ENCODE measurements at regions not wholly inside any gene's neighbourhood (a gene's known extent, or its start where the extent isn't known, plus 50 kb on each side); places are given as distances from the start of the nearest gene placed in this dataset.

DNA sequence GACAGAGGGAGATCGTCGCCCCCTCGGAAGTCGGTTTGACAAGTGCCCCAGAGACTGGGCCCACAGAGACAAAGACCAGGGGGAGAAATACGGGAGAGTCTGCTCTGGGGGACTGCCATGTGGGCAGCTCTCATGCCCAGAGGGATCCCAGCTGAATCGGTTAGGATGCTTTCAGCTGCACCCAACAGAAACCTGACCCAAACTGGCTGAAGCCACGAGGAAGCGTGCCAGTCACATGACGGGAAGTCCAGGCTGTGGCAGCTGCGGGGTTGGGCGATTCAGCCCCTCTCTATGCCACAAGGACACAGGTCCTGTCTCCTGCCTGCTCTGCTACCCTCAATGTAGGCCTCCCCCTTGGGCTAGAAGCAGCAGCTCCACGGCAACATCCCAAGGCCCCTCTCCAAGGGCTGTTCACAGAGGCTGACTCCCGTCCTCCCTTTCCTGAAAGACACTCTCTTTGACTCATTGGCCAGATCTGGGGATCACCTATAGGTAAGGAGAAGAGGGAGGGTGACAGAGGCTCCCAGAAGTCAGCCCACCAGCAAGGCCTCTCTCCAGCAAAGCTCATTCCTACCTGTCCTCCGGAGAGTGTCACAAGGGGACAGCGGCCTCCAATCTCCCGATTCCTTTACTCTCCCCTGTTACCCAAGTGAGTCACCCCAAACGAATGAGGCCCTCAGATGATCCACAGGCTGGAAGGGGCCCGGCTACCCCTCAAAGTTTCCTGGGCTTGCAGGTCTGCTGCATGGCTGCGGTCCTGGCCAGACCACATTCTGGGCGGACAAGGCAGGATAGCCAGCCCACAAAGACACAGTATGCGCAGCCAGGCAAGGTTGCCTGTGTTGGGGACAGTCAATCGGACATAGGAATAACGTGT is 75.8 kb downstream of the RBFOX3 start:
- DNase-seq = no peak
- Mint-ChIP-seq H3K36me3 (ENCODE audit: low read depth) (no peaks in the 10 kb centered on the region), H3K9me3 (no peaks in the 10 kb centered on the region), H3K27ac (no peak overlapping the region), H3K4me1 (no peaks in the 10 kb centered on the region), H3K4me3 (no peak overlapping the region), H3K27me3 (no peaks in the 10 kb centered on the region)
- intact Hi-C loops (cut with micrococcal nuclease) = no loop called here

DNA sequence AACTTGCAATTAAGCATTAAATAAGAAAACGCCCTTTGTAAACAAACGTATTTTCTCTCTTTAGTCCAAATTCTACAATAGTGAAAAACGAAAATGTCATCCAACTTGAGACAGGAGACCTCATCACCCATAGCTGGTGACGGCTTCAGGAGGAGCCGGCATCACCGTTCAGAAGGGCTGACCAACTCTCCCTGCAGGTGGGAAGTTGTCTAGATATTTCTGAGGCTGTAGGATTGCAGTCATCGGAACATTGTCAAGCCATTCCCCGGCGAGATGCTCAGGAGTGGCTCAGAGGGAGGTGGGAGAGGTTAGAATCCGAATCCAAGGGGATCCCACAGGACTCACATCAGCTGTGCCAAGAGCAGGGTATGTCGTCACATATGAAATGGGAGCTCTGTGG is 76.7 kb downstream of the RBFOX3 start:
- intact Hi-C loops (cut with micrococcal nuclease) = no loop called here
- H3K27me3 Mint-ChIP-seq = no peaks in the 10 kb centered on the region
- H3K36me3 Mint-ChIP-seq (ENCODE audit: low read depth) = no peaks in the 10 kb centered on the region
- H3K4me3 Mint-ChIP-seq = no peak overlapping the region
- no peak for DNase-seq
- no peak overlapping the region for H3K27ac Mint-ChIP-seq
- H3K9me3 Mint-ChIP-seq = no peaks in the 10 kb centered on the region
- H3K4me1 Mint-ChIP-seq = no peaks in the 10 kb centered on the region

DNA sequence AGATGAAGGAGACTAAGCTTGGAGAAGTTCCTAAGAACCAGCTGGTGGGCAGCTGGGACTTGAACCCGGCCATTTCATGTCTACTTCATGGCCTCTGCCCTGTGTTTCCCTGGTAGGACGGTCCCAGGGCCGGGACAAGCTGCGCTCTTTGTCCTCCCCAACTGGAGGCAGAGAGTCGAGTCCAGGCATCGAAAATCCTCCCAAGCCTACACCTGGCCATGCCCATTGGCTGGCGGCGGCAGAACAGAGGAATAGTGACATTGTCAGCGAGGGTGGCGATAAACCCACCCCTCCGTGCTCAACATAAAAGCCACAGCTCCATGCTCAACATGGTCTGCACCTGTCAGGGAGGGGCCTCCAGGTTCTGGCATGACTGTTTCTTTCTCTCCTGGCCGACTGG is 77.7 kb downstream of the RBFOX3 start:
- intact Hi-C loops (cut with micrococcal nuclease) = no loop called here
- H3K27me3 Mint-ChIP-seq = peaks cover 2% of the 10 kb centered on the region

DNA sequence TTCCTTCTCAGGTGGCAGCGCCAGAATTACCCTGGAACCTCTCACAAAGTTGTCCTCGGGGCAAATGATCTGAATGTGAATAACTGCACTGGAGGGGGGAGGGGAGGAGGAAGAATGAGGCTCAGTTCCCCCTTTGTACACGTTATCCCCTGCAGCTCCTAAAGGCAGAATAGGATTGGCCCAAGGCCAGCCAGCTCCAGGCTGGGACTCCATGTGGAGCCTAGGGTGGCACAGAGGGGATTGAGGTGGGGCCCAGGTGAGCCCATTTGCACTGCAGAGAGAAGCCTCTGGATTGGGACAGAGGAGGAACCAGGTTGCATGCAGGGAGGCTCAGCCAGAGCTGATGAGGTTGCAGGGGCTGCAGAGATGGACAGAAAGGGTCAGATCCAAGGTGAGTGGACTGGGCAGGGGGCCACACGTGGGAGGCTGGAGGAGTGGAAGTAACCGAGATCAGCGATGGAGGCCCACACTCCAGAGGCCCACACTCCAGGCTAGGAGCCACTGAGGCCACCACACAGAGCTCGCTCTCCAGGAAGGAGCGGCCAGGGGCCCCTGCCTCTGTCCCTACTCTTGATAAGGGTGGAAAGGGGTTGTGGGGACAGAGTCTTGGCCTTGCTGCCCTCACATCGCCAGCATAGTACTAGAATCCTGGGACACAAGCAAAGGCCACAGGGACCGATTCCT is 78.6 kb downstream of the RBFOX3 start:
- Mint-ChIP-seq H3K27ac (no peak overlapping the region), H3K9me3 (no peaks in the 10 kb centered on the region), H3K27me3 (peaks cover 2% of the 10 kb centered on the region), H3K4me1 (no peaks in the 10 kb centered on the region), H3K4me3 (no peak overlapping the region), H3K36me3 (ENCODE audit: low read depth) (no peaks in the 10 kb centered on the region)
- no peak for DNase-seq
- intact Hi-C loops (cut with micrococcal nuclease) = no loop called here

More for the DNA sequence above, 77.7 kb downstream of the RBFOX3 start:
- H3K9me3 Mint-ChIP-seq = no peaks in the 10 kb centered on the region
- H3K27ac Mint-ChIP-seq = no peak overlapping the region
- H3K4me1 Mint-ChIP-seq = no peaks in the 10 kb centered on the region
- no peak for DNase-seq
- no peaks in the 10 kb centered on the region for H3K36me3 Mint-ChIP-seq (ENCODE audit: low read depth)
- H3K4me3 Mint-ChIP-seq = no peak overlapping the region

DNA sequence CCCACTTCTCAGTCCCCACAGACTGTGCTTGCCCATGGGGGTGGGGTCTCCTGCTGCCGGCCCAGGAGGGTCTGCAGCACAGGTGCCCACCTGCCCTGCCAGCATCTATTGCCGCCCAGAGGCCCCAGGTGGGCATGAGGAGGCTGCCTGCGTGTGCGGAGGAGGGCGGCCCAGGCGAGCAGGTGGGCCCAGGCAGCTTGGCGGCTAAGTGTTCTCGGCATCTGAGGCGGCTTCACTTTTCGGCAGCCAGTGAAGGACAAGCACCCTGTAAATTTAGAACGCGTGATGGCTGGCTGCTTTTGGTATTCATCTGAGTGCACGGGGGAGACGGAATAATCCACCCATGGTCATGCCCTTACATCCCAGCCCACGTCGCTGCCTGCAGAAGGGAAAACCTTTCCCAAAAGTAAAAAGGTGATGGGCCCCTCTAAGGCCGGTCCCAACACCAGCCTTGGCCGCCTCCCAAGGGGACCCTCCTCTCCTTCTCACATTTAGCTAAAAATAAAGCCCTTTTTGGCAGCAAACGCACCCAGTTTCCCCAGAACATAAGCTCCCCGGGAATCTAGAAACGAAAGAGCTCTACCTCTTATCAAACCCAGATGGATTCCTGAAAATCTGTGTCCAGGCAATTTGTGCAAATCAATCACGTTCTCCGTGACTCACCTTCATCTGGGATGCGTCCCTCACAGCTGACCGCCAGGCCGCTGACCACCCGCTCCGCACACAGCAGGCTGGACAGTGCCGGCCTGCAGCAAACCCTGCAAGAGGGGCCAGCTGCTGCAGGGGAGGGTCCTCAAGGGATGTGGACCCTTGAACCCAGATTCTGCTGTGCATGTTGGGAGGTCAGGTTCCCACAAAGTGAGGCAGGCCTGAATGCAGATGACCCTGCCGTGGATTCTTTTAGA is 79.4 kb downstream of the RBFOX3 start:
- Mint-ChIP-seq H3K27ac (no peak overlapping the region), H3K9me3 (no peaks in the 10 kb centered on the region), H3K36me3 (ENCODE audit: low read depth) (no peaks in the 10 kb centered on the region), H3K27me3 (peaks cover 2% of the 10 kb centered on the region), H3K4me1 (no peaks in the 10 kb centered on the region), H3K4me3 (no peak overlapping the region)
- intact Hi-C loops (cut with micrococcal nuclease) = no loop called here
- no peak for DNase-seq

DNA sequence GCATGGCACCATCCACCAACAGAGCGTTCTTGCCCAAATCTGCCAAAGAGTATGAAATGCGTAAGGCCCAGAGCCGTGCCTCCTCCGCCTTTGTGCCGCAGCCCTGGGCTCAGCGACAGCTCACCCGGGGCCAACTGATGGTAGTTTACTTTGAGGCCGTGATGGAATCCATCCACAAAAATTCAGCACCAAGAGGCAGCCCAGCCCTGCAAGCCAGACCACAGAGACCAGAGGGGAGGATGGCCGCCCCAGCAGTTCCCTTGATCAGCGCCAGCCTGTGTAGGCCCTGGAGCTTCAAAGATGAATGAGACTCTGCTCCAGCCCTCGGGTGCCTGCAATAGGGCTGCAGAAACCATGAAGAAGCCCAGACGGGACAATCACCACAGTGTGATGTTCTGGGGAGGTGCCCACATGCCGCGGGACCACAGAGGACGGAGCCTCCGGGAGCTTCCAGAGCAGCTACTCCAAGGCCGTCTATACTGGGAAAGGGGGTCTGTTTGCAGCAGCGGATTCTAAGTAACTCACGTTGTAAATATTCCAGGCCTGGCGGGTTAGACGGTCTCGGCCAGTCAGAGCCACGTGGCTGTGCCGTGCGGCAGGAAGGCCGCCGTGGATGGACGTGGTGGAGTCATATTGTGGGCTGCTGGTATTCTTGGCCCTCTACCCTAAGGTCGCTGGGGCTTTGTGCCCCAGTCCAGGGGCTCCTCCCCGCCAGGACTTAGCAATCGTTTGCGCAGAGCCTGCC is 80.3 kb downstream of the RBFOX3 start:
- H3K27me3 Mint-ChIP-seq = peaks cover 2% of the 10 kb centered on the region
- no peaks in the 10 kb centered on the region for H3K36me3 Mint-ChIP-seq (ENCODE audit: low read depth)
- no peak for DNase-seq
- no peaks in the 10 kb centered on the region for H3K4me1 Mint-ChIP-seq
- no peaks in the 10 kb centered on the region for H3K9me3 Mint-ChIP-seq
- no peak overlapping the region for H3K4me3 Mint-ChIP-seq
- intact Hi-C loops (cut with micrococcal nuclease) = no loop called here
- H3K27ac Mint-ChIP-seq = no peak overlapping the region

DNA sequence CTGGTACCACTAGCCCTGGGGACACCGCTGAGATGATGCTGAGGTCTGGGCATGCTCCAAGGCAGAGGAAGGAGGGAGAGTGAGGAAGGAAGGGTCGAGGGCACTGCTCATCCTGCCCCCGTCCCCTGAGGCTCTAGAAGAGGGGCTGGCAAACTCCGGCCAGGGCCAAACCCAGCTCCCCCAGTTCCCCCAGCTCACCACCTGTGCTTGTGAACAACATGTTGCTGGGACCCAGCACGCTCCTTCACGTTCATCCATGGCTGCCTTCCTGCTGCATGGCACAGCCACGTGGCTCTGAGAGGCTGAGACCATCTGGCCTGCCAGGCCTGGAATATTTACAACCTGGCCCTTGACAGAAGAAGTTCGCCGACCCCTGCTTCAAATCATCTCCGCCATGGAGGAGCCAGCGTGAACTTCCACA is 81.2 kb downstream of the RBFOX3 start:
- H3K4me1 Mint-ChIP-seq = no peaks in the 10 kb centered on the region
- H3K36me3 Mint-ChIP-seq (ENCODE audit: low read depth) = no peaks in the 10 kb centered on the region
- H3K4me3 Mint-ChIP-seq = no peak overlapping the region
- intact Hi-C loops (cut with micrococcal nuclease) = no loop called here
- no peaks in the 10 kb centered on the region for H3K9me3 Mint-ChIP-seq
- peaks cover 2% of the 10 kb centered on the region for H3K27me3 Mint-ChIP-seq
- H3K27ac Mint-ChIP-seq = no peak overlapping the region
- no peak for DNase-seq

DNA sequence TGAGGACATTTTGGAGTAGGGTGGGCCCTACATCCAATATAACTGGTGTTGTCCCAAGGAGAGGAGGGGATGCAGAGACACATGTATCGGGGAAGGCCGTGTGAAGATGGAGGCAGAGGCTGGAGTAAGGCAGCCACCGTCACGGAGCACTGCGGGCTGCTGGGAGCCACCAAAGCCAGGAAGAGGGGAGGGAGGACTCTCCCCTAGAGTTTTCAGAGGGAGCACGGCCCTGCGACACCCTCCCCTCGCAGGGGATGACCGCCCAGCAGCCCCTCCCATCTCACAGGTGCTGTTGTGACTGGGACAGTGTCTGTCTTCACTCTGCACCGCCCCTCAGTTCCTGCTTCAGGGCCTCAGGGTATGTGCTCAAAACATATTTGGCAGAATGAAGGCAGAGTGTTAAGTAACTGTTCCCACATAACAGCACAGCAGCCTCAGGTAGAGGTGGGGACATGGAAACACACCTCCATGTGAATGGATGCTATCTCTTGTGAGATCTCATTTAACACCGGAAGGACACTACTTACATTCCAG is 82.2 kb downstream of the RBFOX3 start:
- Mint-ChIP-seq H3K9me3 (no peaks in the 10 kb centered on the region), H3K27me3 (peaks cover 2% of the 10 kb centered on the region), H3K36me3 (ENCODE audit: low read depth) (no peaks in the 10 kb centered on the region), H3K4me3 (no peak overlapping the region), H3K27ac (no peak overlapping the region), H3K4me1 (no peaks in the 10 kb centered on the region)
- DNase-seq = no peak
- intact Hi-C loops (cut with micrococcal nuclease) = no loop called here

DNA sequence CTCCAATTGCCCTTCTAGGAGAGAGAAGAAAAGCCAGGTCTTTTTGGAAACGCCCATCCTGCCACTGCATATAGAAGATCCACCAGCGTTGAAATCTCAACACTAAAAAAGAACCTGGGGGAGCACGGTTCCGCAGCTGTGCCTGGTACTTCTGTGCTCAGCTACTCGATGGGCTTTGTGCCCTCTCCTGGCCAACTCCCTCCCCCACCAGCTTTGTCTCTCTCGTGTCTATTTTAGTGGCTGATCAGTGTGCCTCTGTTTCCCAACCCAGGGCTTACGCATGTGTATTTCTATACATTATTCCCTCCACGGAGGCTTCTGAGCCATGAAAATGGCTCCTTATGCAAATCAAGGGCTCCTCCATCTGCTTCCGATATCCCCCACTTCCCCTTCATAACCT is 83.5 kb downstream of the RBFOX3 start:
- Mint-ChIP-seq H3K36me3 (ENCODE audit: low read depth) (no peaks in the 10 kb centered on the region), H3K27ac (no peak overlapping the region), H3K4me1 (no peaks in the 10 kb centered on the region), H3K9me3 (no peaks in the 10 kb centered on the region), H3K4me3 (no peak overlapping the region), H3K27me3 (peaks cover 2% of the 10 kb centered on the region)
- no peak for DNase-seq
- intact Hi-C loops (cut with micrococcal nuclease) = no loop called here

DNA sequence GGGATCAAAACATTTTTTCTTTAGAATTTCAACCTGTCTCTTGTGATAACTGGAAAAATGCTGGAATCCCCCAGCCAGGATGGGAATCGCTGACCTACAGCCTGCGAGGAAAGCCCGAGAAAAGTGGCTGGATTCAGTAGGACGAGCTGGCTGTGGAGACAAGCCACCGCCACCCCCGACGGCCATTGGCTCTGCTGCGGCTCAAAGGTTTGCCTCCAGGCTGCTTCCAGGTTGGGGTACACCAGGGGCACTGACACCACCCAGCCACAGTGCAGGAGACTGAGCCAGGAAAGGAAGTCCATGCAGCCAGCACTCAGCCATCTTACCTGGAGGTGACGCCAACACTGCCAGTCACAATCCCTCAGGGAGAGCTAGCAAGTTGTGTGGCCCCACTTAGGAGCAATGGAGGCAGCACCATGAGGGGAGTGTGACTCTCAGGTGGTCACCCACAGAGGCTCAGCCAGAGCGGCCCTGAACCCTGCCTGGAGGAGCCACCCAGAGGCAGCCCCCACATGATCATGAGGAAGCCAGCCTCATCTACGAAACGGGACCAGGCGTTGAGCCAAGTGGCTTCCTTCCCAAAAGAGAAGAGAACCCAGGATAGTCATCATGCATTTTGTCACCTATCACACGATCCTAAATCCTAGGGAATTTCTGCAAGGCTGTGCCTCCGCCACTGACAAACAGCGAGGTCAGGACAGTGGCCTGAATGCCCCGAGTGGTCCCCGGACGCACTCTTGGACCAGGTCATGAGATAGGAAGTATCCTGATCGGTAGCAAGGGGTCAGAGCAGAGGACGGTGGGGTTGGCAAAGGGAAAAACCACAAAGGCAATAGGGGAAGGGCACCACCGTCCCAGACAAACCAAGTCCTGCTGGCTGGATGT is 84.8 kb downstream of the RBFOX3 start:
- intact Hi-C loops (cut with micrococcal nuclease) = no loop called here

DNA sequence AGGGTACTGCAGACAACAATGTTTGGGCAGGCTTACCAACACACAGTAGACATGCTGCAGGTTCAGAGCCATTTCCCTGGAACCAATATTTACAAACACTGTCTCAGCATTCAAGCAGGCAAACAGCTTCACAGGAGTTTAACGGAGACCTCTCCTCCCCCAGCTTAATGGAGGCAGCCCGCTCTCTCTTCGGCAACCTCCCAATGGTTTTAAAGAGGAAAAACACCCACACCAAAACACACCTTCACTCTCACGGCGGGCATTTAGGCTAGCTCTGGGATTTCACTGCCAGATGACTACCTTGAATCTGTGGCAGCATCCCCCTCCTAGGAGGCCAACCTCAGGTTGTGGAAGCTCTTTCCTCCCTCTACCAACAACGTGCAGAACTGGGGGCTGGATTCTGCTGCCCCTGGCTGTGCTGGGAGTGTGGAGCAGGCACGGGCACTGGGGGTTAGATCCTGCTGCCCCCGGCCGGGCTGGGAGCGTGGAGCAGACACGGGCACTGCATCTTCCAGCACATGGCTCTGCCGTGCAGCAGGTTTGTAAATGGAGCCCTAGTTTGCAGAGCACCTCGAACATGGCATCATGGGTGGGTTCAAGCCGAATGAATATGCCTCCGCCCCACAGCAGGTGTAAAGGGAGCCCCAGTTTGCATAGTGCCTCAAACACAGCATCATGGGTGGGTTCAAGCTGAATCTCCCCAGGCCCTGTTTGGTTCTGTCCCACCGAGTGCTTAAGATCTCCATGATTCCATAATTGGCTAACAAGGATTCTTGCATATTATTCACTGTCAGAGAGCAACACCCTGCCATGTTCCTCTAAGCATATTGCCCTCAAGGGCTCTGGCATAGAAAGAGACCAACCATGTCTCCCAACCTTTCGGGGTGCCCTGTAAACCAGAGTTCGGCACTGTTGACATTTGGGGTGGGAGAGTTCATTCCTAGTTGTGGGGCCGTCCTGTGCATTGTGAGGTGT is 86.4 kb downstream of the RBFOX3 start:
- no peak overlapping the region for H3K4me3 Mint-ChIP-seq
- H3K9me3 Mint-ChIP-seq = no peaks in the 10 kb centered on the region
- intact Hi-C loops (cut with micrococcal nuclease) = no loop called here
- no peak for DNase-seq
- H3K27ac Mint-ChIP-seq = no peak overlapping the region
- no peaks in the 10 kb centered on the region for H3K36me3 Mint-ChIP-seq (ENCODE audit: low read depth)
- no peaks in the 10 kb centered on the region for H3K4me1 Mint-ChIP-seq
- H3K27me3 Mint-ChIP-seq = peaks cover 2% of the 10 kb centered on the region

More for the DNA sequence above, 84.8 kb downstream of the RBFOX3 start:
- Mint-ChIP-seq H3K27me3 (peaks cover 2% of the 10 kb centered on the region), H3K27ac (no peak overlapping the region), H3K9me3 (no peaks in the 10 kb centered on the region), H3K4me3 (no peak overlapping the region), H3K4me1 (no peaks in the 10 kb centered on the region), H3K36me3 (ENCODE audit: low read depth) (no peaks in the 10 kb centered on the region)
- no peak for DNase-seq

DNA sequence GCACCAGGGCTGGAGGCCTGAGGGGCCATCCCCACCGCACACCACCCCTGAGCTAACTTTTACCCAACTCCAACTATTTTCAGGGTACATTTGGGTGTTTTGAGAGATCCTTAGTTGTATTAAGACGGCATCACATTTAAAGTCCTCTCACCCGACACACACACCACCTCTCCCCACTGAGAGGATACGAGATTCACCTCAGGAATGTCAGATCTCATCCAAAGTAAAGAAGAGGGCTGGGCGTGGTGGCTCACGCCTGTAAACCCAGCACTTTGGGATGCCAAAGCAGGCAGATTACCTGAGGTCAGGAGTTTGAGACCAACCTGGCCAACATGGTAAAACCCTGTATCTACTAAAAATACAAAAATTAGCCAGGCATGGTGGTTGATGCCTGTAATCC is 88.4 kb downstream of the RBFOX3 start:
- no peak for DNase-seq
- Mint-ChIP-seq H3K4me1 (no peaks in the 10 kb centered on the region), H3K36me3 (ENCODE audit: low read depth) (no peaks in the 10 kb centered on the region), H3K9me3 (no peaks in the 10 kb centered on the region), H3K4me3 (no peak overlapping the region), H3K27ac (no peak overlapping the region), H3K27me3 (no peaks in the 10 kb centered on the region)
- intact Hi-C loops (cut with micrococcal nuclease) = no loop called here
